DMS79 (cell line): ENCODE measurements at regions not wholly inside any gene's neighbourhood (a gene's known extent, or its start where the extent isn't known, plus 50 kb on each side); places are given as distances from the start of the nearest gene placed in this dataset.

ENCODE experiments used
- DNase-seq: peaks from one replicate; lab custom pipeline; 2025; lab: John Stamatoyannopoulos, UW

GRCh38 chr12:11568155-11568761 is 81.2 kb upstream of the ETV6 start:
- DNase-seq, result no peak

GRCh38 chr12:11568762-11569478 is 80.6 kb upstream of the ETV6 start:
- no peak for DNase-seq

DNA sequence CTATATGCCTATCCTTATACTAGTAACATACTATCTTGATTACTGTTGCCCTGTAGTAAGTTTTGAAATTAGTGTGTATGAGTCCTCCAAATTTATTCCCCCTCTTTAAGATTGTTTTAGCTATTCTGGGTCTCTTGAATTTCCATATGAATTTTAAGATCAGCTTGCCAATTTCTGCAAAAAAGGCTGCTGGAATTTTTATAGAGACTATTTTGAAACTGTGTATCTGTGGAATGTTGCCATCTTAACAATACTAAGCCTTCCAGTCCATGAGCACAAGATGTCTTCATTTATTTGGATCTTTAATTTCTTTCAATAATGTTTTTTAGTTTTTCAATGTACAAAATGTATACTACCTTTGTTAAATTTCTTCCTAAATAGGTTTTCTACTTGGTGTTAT is 79.8 kb upstream of the ETV6 start:
- no peak for DNase-seq

DNA sequence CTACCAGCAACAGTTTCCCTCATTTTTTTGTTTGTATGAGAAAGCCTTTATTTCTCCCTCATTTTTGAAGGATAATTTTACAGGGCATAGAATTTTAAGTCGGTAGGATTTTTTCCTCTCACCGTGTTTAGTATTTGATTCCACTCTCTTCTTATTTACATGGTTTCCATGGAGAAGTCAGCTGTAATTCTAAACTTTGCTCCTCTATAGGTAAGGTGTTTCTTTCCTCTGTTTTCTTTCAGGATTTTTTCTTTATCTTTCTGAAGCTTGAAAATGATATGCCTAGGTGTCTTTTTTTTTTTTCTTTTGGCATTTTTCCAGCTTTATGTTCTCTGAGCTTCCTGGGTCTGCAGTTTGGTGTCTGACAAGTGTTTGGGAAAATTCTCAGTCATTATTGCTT is 75.6 kb upstream of the ETV6 start:
- DNase-seq, result no peak

DNA sequence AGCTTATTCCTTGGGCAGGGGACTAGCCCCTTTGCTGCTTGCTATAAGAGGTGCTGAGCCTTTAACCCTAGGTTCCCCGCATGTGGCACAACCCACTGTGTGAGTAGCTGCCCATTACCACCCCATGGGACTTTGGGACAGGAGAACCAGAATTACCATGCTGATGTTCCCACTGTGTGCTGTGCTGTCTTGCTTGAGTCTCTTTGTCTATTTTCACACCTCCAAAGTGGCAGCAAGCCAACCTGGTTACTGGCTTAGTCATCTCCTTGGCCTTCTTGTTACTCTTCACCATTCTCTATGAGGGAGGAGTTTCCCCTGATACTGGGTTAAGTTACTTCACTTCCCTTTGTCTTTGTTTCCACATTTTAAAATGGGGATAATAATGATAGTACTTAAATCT is 73.4 kb upstream of the ETV6 start:
- DNase-seq, result no peak

DNA sequence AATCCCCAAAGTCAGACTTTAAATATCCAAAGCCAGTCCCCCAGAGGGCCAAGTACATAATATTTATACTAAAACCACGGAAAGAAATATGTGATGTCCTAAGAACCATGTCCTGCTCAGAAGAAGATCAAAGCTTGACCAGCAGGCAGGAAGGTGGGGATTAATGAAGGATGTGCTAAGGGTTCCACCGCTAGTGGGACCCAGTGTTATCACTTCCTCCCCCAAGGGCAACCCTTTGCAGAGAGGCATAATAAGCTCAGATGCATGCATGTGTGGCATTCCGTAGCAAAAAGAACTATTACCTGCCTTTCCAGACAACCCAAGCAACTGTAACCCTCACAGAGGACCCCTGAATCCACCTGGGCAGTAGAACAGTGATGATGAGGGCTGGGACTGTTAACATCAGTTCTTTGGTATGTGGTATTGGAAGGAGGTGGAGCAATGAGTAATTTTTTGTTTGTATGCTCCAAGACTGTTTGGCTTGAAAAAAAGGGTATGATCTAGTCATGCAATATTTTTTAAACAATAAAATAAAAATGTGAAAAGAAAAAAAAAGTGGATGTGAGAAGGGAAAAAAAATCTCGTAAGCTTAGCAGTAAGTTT is 71.7 kb upstream of the ETV6 start:
- DNase-seq, result no peak

GRCh38 chr12:11578461-11578993 is 70.9 kb upstream of the ETV6 start:
- DNase-seq, result no peak

DNA sequence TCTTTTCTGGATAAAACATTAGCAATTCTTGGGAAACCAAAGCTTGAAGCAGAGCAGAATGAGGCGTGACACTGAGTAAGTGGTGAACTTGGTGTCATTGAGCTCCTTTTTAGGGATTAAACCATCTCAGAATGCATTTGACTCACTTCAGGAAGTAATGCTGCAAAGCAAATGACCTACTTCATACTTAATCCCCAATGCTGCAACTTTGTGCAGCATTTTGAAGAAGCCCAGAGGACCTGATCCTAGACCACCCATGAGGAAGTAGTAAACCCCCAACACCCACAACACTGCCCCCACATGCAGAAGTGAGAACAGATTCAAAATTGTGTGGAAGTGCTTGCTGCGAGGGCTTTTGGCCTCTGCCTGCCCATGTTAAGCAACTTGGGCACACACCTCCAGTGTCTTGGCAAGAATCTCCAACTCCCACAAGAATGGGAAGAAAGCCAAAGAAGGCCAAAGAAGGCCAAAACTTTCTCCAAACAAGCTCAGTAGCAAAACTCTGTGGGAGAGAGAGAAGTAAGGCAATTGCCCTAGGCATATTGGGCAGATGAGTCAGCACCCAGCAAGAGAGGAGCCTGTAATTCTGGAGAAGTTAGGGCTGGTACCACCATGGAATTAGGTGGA is 69.2 kb upstream of the ETV6 start:
- no peak for DNase-seq

GRCh38 chr12:11581179-11581755 is 68.2 kb upstream of the ETV6 start:
- peak; percentile 55 for DNase-seq

- DNase-seq, result no peak
Observed at GRCh38 chr12:11584221-11584855, 65.1 kb upstream of the ETV6 start.

DNA sequence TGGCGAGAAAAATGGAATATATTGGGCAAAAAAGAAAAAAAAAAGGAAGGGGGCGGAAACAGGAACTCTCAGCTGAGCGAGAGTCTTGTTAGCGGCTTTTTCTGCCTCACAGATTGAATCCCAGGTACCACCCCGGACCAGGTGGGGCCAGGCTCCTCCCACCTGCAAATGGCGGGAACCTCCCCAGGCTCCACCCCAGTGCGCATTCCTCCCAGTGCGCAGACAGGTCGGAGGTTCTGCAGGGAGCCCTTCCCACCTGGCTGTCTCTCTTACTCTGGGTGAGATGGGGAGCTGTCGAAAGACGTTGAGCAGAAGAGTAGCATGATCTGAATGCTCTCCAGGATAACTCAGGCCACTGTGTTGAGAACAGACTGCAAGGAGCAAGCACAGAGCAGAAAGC is 57.0 kb upstream of the ETV6 start:
- DNase-seq, result no peak

GRCh38 chr12:11593013-11593412 is 56.5 kb upstream of the ETV6 start:
- no peak for DNase-seq

- DNase-seq, result no peak
Observed at GRCh38 chr12:11595080-11595479, 54.4 kb upstream of the ETV6 start.

DNA sequence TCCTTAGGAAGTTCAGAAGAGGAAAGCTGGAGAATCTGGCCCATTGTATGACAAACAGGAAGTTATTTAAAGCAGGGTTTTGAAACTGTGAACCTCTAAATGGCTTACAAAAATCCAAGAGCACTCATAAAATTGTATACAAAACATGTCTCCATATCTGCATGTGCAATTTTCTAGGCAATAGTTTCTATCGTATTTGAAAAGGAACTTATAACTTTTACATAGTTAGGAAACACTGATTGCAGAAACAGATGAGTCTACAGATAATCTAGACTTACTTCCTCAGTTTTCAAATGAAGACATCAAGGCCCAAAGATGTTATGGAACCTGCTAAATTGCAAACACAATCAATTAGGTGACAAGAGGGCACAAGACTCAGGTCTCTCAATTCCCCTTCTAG is 53.3 kb upstream of the ETV6 start:
- DNase-seq, result no peak

DNA sequence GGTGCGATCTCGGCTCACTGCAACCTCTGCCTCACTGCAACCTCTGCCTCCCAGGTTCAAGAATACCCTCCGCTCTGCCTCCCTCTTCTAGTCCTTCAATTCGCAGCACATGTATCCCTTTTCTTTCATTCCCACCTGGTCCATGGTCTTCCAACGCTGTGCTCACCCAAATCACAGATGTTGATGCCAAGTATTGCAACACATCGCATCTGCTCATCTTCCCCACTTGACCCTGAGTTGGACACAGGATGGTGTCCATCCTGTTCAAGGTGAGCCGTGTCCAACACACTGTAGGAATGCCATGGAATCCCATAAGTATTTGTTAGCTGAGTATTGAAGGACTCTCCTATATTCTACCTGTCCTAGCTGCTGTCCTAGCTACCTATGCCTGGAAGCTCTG is 50.6 kb upstream of the ETV6 start:
- DNase-seq, result no peak
